ENCODE measurements at regions not wholly inside any gene's neighbourhood (a gene's known extent, or its start where the extent isn't known, plus 50 kb on each side); places are given as distances from the start of the nearest gene placed in this dataset.

- Histone ChIP-seq H3K4me3 (no peak overlapping the region), H3K27me3 (no peaks in the 10 kb centered on the region), H3K4me1 (peaks cover 0 to 15% (median 0%) of the 10 kb centered on the region in 4 donors), H3K9me3 (no peaks in the 10 kb centered on the region), H3K36me3 (no peaks in the 10 kb centered on the region), H3K27ac (no peak overlapping the region)
- 91 to 93% methylated on average over 4 of the region's 4 CpGs for WGBS, 2 donors
- DNase-seq (ENCODE audit: low spot score in 2 of 2), result no peak
- TF ChIP-seq CTCF (IDR thresholded peaks at IDR 0.05) (no peak), POLR2A (IDR thresholded peaks at IDR 0.05) (no peak), EP300 (IDR thresholded peaks at IDR 0.05) (no peak)
These were observed 235.1 kb upstream of the B3GALT2 start for GRCh38 chr1:193421487-193421886.

- no peaks in the 10 kb centered on the region for H3K9me3 ChIP-seq
- WGBS, 2 donors, result 97 to 100% methylated on average over 1 of the region's 1 CpG
- H3K4me1 ChIP-seq, result peaks cover 0 to 15% (median 0%) of the 10 kb centered on the region in 4 donors
- DNase-seq (ENCODE audit: low spot score in 2 of 2), result no peak
- no peak overlapping the region for H3K4me3 ChIP-seq
- H3K27me3 ChIP-seq, result no peaks in the 10 kb centered on the region
- no peaks in the 10 kb centered on the region for H3K36me3 ChIP-seq
- no peak overlapping the region for H3K27ac ChIP-seq
- TF ChIP-seq CTCF (IDR thresholded peaks at IDR 0.05) (no peak), EP300 (IDR thresholded peaks at IDR 0.05) (no peak), POLR2A (IDR thresholded peaks at IDR 0.05) (no peak)
These were observed 232.9 kb upstream of the B3GALT2 start for GRCh38 chr1:193419295-193419694.

GRCh38 chr1:193418745-193419058 is 232.3 kb upstream of the B3GALT2 start:
- no peak for TF ChIP-seq EP300 (IDR thresholded peaks at IDR 0.05)
- H3K9me3 ChIP-seq, result no peaks in the 10 kb centered on the region
- no peak for DNase-seq (ENCODE audit: low spot score in 2 of 2)
- WGBS, 2 donors, result 44 to 46% methylated on average over 3 of the region's 3 CpGs
- no peaks in the 10 kb centered on the region for H3K27me3 ChIP-seq
- peak overlapping the region; percentile 13 to 43 (median 29) for H3K4me3 ChIP-seq
- peak overlapping the region in 3 of 4 donors; percentile 17 to 70 (median 64) for H3K27ac ChIP-seq
- H3K36me3 ChIP-seq, result no peaks in the 10 kb centered on the region
- peaks cover 0 to 15% (median 0%) of the 10 kb centered on the region in 4 donors for H3K4me1 ChIP-seq

GRCh38 chr1:193417945-193418744 is 231.7 kb upstream of the B3GALT2 start:
- H3K27me3 ChIP-seq, result no peaks in the 10 kb centered on the region
- peak overlapping the region; percentile 17 to 73 (median 67) for H3K27ac ChIP-seq
- 23 to 24% methylated on average over 4 of the region's 4 CpGs for WGBS, 2 donors
- DNase-seq (ENCODE audit: low spot score in 2 of 2), result no peak
- peaks cover 0 to 15% (median 0%) of the 10 kb centered on the region in 4 donors for H3K4me1 ChIP-seq
- no peaks in the 10 kb centered on the region for H3K9me3 ChIP-seq
- no peak for TF ChIP-seq EP300 (IDR thresholded peaks at IDR 0.05)
- TF ChIP-seq CTCF (IDR thresholded peaks at IDR 0.05), result no peak
- no peak for TF ChIP-seq POLR2A (IDR thresholded peaks at IDR 0.05)
- H3K4me3 ChIP-seq, result peak overlapping the region; percentile 13 to 43 (median 29)
- no peaks in the 10 kb centered on the region for H3K36me3 ChIP-seq

- WGBS, 2 donors, result 44 to 53% methylated on average over 1 of the region's 1 CpG
- no peaks in the 10 kb centered on the region for H3K36me3 ChIP-seq
- no peaks in the 10 kb centered on the region for H3K9me3 ChIP-seq
- TF ChIP-seq POLR2A (IDR thresholded peaks at IDR 0.05) (no peak), CTCF (IDR thresholded peaks at IDR 0.05) (no peak), EP300 (IDR thresholded peaks at IDR 0.05) (no peak)
- DNase-seq (ENCODE audit: low spot score in 2 of 2), result no peak
- H3K27ac ChIP-seq, result peak overlapping the region in 2 of 4 donors; percentile 70 to 73
- no peaks in the 10 kb centered on the region for H3K27me3 ChIP-seq
- no peak overlapping the region for H3K4me3 ChIP-seq
- H3K4me1 ChIP-seq, result peaks cover 0 to 15% (median 0%) of the 10 kb centered on the region in 4 donors
These were observed 231.0 kb upstream of the B3GALT2 start for GRCh38 chr1:193417403-193417802.
